ENCODE measurements at regions not wholly inside any gene's neighbourhood (a gene's known extent, or its start where the extent isn't known, plus 50 kb on each side); places are given as distances from the start of the nearest gene placed in this dataset.

GRCh38 chr4:4673070-4673469, 131.2 kb upstream of the STX18 start:
- no peak for TF ChIP-seq POLR2A (IDR thresholded peaks at IDR 0.05)
- TF ChIP-seq CTCF (IDR thresholded peaks at IDR 0.05): no peak

All from body of pancreas (tissue), 4 donors.